IMR-90 (cell line): ENCODE measurements at regions not wholly inside any gene's neighbourhood (a gene's known extent, or its start where the extent isn't known, plus 50 kb on each side); places are given as distances from the start of the nearest gene placed in this dataset.
"Not testable (repeated sequence)": the region's sequence is repeated elsewhere in the genome, so short reads cannot be mapped to it uniquely, and the experiment has no call there.

ENCODE experiments used
- ATAC-seq: fragments of 200-7000 bp; cut with Tn5 transposase; 2 replicates; pipeline ENCODE4 v1.9.1; 2020; ENCODE audit warnings: low read depth, mild to moderate bottlenecking, moderate library complexity
- BruUV-seq: library from RNA; stranded (reverse); fragments of 400-500 nt; replicated peaks from 2 replicates; lab custom pipeline; 2021; lab: Mats Ljungman, UMichigan
- CTCF ChIA-PET: fragments of 300-600 bp; formaldehyde crosslinking; extraction: SDS; loops from one replicate; lab custom pipeline; 2021; ENCODE audit warnings: antibody characterized with exemption; lab: Yijun Ruan, JAX
- POLR2A ChIA-PET: fragments of 300-600 bp; sonication (Branson Sonifier 250); formaldehyde crosslinking; loops from one replicate; lab custom pipeline; 2022; ENCODE audit warnings: antibody characterized with exemption; ENCODE audit not compliant: unreplicated experiment; lab: Charles Lee
- DNase-seq: peaks from one replicate; pipeline ENCODE4 v3.0.0; 2013
- H2AFZ ChIP-seq: replicated peaks from 2 replicates; pipeline ENCODE3; 2013; ENCODE audit warnings: low read length, mild to moderate bottlenecking; ENCODE audit not compliant: poor library complexity
- H2AK5ac ChIP-seq: 2 replicates; pipeline ENCODE4 v1.6.1; 2013; ENCODE audit warnings: low read depth, low read length, inconsistent platforms
- H2AK9ac ChIP-seq: replicated peaks from 2 replicates; pipeline ENCODE3; 2013; ENCODE audit warnings: mild to moderate bottlenecking, low read depth, low read length, moderate library complexity; ENCODE audit not compliant: poor library complexity
- H2BK120ac ChIP-seq: 2 replicates; pipeline ENCODE4 v1.6.1; 2013; ENCODE audit warnings: low read depth, low read length, inconsistent platforms
- H2BK15ac ChIP-seq: 3 replicates; pipeline ENCODE4 v1.6.1; 2013; ENCODE audit warnings: low read depth, low read length, inconsistent platforms
- H2BK20ac ChIP-seq: 2 replicates; pipeline ENCODE4 v1.6.1; 2013; ENCODE audit warnings: low read depth, mild to moderate bottlenecking, inconsistent platforms, low read length, moderate library complexity
- H2BK5ac ChIP-seq: 2 replicates; pipeline ENCODE4 v1.6.1; 2013; ENCODE audit warnings: mild to moderate bottlenecking, low read depth, low read length, inconsistent platforms; ENCODE audit not compliant: poor library complexity, severe bottlenecking
- H3K14ac ChIP-seq: replicated peaks from 2 replicates; pipeline ENCODE4 v1.6.1; 2013; ENCODE audit warnings: low read depth, low read length, inconsistent platforms
- H3K18ac ChIP-seq: 2 replicates; pipeline ENCODE4 v1.6.1; 2013; ENCODE audit warnings: low read depth, low read length, control low read depth
- H3K23ac ChIP-seq: 2 replicates; pipeline ENCODE4 v1.6.1; 2013; ENCODE audit warnings: low read depth, low read length, inconsistent platforms
- H3K27ac ChIP-seq: 2 replicates; pipeline ENCODE4 v1.5.1; 2013; ENCODE audit warnings: mild to moderate bottlenecking, control low read depth, low read length; ENCODE audit not compliant: insufficient read depth
- H3K27me3 ChIP-seq: 2 replicates; pipeline ENCODE4 v1.6.1; 2013; ENCODE audit warnings: low read length; ENCODE audit not compliant: control insufficient read depth, insufficient read depth
- H3K36me3 ChIP-seq: 2 replicates; pipeline ENCODE4 v1.6.1; 2013; ENCODE audit warnings: low read length, mixed read lengths; ENCODE audit not compliant: control insufficient read depth, insufficient read depth
- H3K4ac ChIP-seq: 2 replicates; pipeline ENCODE4 v1.6.1; 2013; ENCODE audit warnings: low read depth, low read length, inconsistent platforms
- H3K4me1 ChIP-seq: 2 replicates; pipeline ENCODE4 v1.6.1; 2013; ENCODE audit warnings: low read length, mixed read lengths; ENCODE audit not compliant: control insufficient read depth, insufficient read depth
- H3K4me2 ChIP-seq: 2 replicates; pipeline ENCODE4 v1.6.1; 2013; ENCODE audit warnings: low read depth, mild to moderate bottlenecking, control low read depth, low read length, moderate library complexity
- H3K4me3 ChIP-seq: 2 replicates; pipeline ENCODE4 v1.5.1; 2013; ENCODE audit warnings: low read depth, mild to moderate bottlenecking, control low read depth, low read length, moderate library complexity; ENCODE audit not compliant: insufficient read depth
- H3K56ac ChIP-seq: 2 replicates; pipeline ENCODE4 v1.6.1; 2013; ENCODE audit warnings: low read length, inconsistent platforms; ENCODE audit not compliant: insufficient read depth; ENCODE audit errors: extremely low read depth
- H3K79me1 ChIP-seq, 2 experiments: 2 replicates each; pipeline ENCODE4 v1.6.1; 2013; ENCODE audit warnings: low read length in 2 of 2, inconsistent platforms in 1 of 2, low read depth in 1 of 2
- H3K9ac ChIP-seq: 2 replicates; pipeline ENCODE4 v1.6.1; 2013; ENCODE audit warnings: low read depth, low read length, control low read depth
- H3K9me1 ChIP-seq: 2 replicates; pipeline ENCODE4 v1.6.1; 2013; ENCODE audit warnings: low read length, inconsistent platforms; ENCODE audit not compliant: insufficient read depth
- H3K9me3 ChIP-seq: 2 replicates; pipeline ENCODE4 v1.6.1; 2013; ENCODE audit warnings: low read length; ENCODE audit not compliant: control insufficient read depth, insufficient read depth
- H4K20me1 ChIP-seq: 2 replicates; pipeline ENCODE4 v1.6.1; 2013; ENCODE audit warnings: low read length, inconsistent platforms; ENCODE audit not compliant: insufficient read depth
- H4K5ac ChIP-seq: 2 replicates; pipeline ENCODE4 v1.6.1; 2013; ENCODE audit warnings: mild to moderate bottlenecking, low read depth, low read length, control low read depth
- H4K8ac ChIP-seq, 2 experiments: 2 replicates each; pipeline ENCODE4 v1.6.1; 2013; ENCODE audit warnings: low read depth in 2 of 2, low read length in 2 of 2, control low read depth in 1 of 2, inconsistent platforms in 1 of 2
- H4K91ac ChIP-seq: 2 replicates; pipeline ENCODE4 v1.6.1; 2013; ENCODE audit warnings: low read depth, low read length, inconsistent platforms; ENCODE audit not compliant: insufficient read depth
- WGBS, 2 experiments: methylation state at CpG; one replicate each; pipeline versions ENCODE4 v1.1.5 to v1.1.7; 2013; ENCODE audit warnings: missing lambda C conversion rate in 2 of 2; ENCODE audit not compliant: insufficient read length in 1 of 2; ENCODE audit errors: extremely low coverage in 2 of 2; 5-methylcytosine and 5-hydroxymethylcytosine counted together
- dilution Hi-C: fragments of 300-500 bp; cut with HindIII; formaldehyde crosslinking; loops from one replicate; pipeline ENCODE4 v1.14.3; 2018; ENCODE audit warnings: low sequenced_read_pairs; ENCODE audit not compliant: unreplicated experiment
- in situ Hi-C: fragments of 300-500 bp; cut with MboI; formaldehyde crosslinking; loops from 3 replicates; pipeline ENCODE4 v1.14.3; 2019; ENCODE audit warnings: low sequenced_read_pairs, inconsistent platforms, mixed read lengths
- intact Hi-C: fragments of 100-400 bp; cut with micrococcal nuclease; formaldehyde crosslinking; loops from 2 replicates; pipeline ENCODE4 v1.10.0; 2022

- H3K4me1 ChIP-seq, H2BK15ac ChIP-seq, H3K14ac ChIP-seq, H2AFZ ChIP-seq, H3K9ac ChIP-seq, H4K91ac ChIP-seq, H3K4ac ChIP-seq, intact Hi-C loops, H3K56ac ChIP-seq, H3K4me2 ChIP-seq, H2BK20ac ChIP-seq, H3K4me3 ChIP-seq, H3K79me1 ChIP-seq, CTCF ChIA-PET, POLR2A ChIA-PET, BruUV-seq, dilution Hi-C loops, H3K18ac ChIP-seq, in situ Hi-C loops, H2AK9ac ChIP-seq, ATAC-seq, H3K9me1 ChIP-seq, H2BK5ac ChIP-seq, H2AK5ac ChIP-seq, H4K5ac ChIP-seq, H4K20me1 ChIP-seq, H3K27me3 ChIP-seq, H3K9me3 ChIP-seq, H2BK120ac ChIP-seq, H3K27ac ChIP-seq, DNase-seq, H4K8ac ChIP-seq, H3K23ac ChIP-seq, H3K36me3 ChIP-seq: not testable (repeated sequence)
- no CpG with 5 or more reads among the region's 3 CpGs for whole genome bisulfite sequencing, 2 experiments
These were observed 135.0 kb downstream of the NPIPA8 start for GRCh38 chr16:18201511-18201910.

GRCh38 chr16:18192389-18192788 lies 144.1 kb downstream of the NPIPA8 start:
- POLR2A ChIA-PET, H3K9ac ChIP-seq, H4K5ac ChIP-seq, H3K4ac ChIP-seq, H3K14ac ChIP-seq, H3K4me2 ChIP-seq, H2AK9ac ChIP-seq, H2BK120ac ChIP-seq, H4K91ac ChIP-seq, dilution Hi-C loops, H3K27me3 ChIP-seq, H3K23ac ChIP-seq, H3K36me3 ChIP-seq, H3K27ac ChIP-seq, H3K56ac ChIP-seq, H3K4me3 ChIP-seq, H3K18ac ChIP-seq, ATAC-seq, H4K20me1 ChIP-seq, H2BK5ac ChIP-seq, H3K79me1 ChIP-seq, H2BK20ac ChIP-seq, DNase-seq, H3K4me1 ChIP-seq, in situ Hi-C loops, H4K8ac ChIP-seq, H2BK15ac ChIP-seq, intact Hi-C loops, CTCF ChIA-PET, BruUV-seq, H3K9me3 ChIP-seq, H3K9me1 ChIP-seq, H2AK5ac ChIP-seq, H2AFZ ChIP-seq: not testable (repeated sequence)
- no CpG with 5 or more reads among the region's 2 CpGs for WGBS, 2 experiments
